Activated CD8-positive, alpha-beta T cell treated with anti-CD3 and anti-CD28 coated beads, Interleukin-2, amount 10 ng/mL, durations not matched to agents 7 days and 5 days (primary cell): ENCODE measurements at regions not wholly inside any gene's neighbourhood (a gene's known extent, or its start where the extent isn't known, plus 50 kb on each side); places are given as distances from the start of the nearest gene placed in this dataset.
"Not testable (repeated sequence)": the region's sequence is repeated elsewhere in the genome, so short reads cannot be mapped to it uniquely, and the experiment has no call there.

Experiments used
- ATAC-seq: fragments of 150-1000 bp; cut with Tn5 transposase; one replicate; pipeline ENCODE4 v1.10.0; 2021; ENCODE audit warnings: moderate library complexity
- CTCF ChIA-PET: fragments of 350-600 bp; sonication (Branson Sonifier 250); formaldehyde crosslinking; loops from one replicate; lab custom pipeline; 2021; ENCODE audit warnings: antibody characterized with exemption; lab: Charles Lee
- POLR2A ChIA-PET: fragments of 350-600 bp; sonication (Branson Sonifier 250); formaldehyde crosslinking; loops from one replicate; lab custom pipeline; 2021; ENCODE audit warnings: antibody characterized with exemption; lab: Charles Lee
- DNase-seq: peaks from one replicate; pipeline ENCODE4 v3.0.0-alpha.2; 2020
- H3K27ac Mint-ChIP-seq: one replicate; pipeline ENCODE4 v1.8.0; 2021; ENCODE audit warnings: mild to moderate bottlenecking, mixed read lengths
- H3K27me3 Mint-ChIP-seq: one replicate; pipeline ENCODE4 v1.8.0; 2021; ENCODE audit warnings: low read depth, mixed read lengths
- H3K36me3 Mint-ChIP-seq: one replicate; pipeline ENCODE4 v1.8.0; 2021; ENCODE audit warnings: low read depth, mixed read lengths
- H3K4me1 Mint-ChIP-seq: one replicate; pipeline ENCODE4 v1.8.0; 2021; ENCODE audit warnings: low read depth, mixed read lengths
- H3K4me3 Mint-ChIP-seq: one replicate; pipeline ENCODE4 v1.8.0; 2021; ENCODE audit warnings: mild to moderate bottlenecking, mixed read lengths
- H3K9me3 Mint-ChIP-seq: one replicate; pipeline ENCODE4 v1.8.0; 2022; ENCODE audit warnings: mixed read lengths; ENCODE audit not compliant: insufficient read depth

GRCh38 chr13:87129602-87130300 is 541.4 kb upstream of the SLITRK5 start:
- Mint-ChIP-seq H3K4me3 (no peak overlapping the region), H3K4me1 (no peaks in the 10 kb centered on the region), H3K27me3 (no peaks in the 10 kb centered on the region), H3K9me3 (no peaks in the 10 kb centered on the region), H3K36me3 (no peaks in the 10 kb centered on the region), H3K27ac (no peak overlapping the region)
- ATAC-seq (no peak), DNase-seq (no peak)
- ChIA-PET CTCF (no interaction called here), POLR2A (no interaction called here)

GRCh38 chr13:87130423-87130822 is 540.7 kb upstream of the SLITRK5 start:
- no peaks in the 10 kb centered on the region for H3K27me3 Mint-ChIP-seq
- CTCF ChIA-PET, result no interaction called here
- no peak for ATAC-seq

GRCh38 chr13:87131611-87132010 is 539.6 kb upstream of the SLITRK5 start:
- H3K4me1 Mint-ChIP-seq, result no peaks in the 10 kb centered on the region
- CTCF ChIA-PET, result no interaction called here
- POLR2A ChIA-PET, result no interaction called here
- no peaks in the 10 kb centered on the region for H3K27me3 Mint-ChIP-seq
- DNase-seq (no peak), ATAC-seq (no peak)
- no peak overlapping the region for H3K27ac Mint-ChIP-seq
- no peak overlapping the region for H3K4me3 Mint-ChIP-seq
- H3K9me3 Mint-ChIP-seq, result no peaks in the 10 kb centered on the region
- H3K36me3 Mint-ChIP-seq, result no peaks in the 10 kb centered on the region

More at GRCh38 chr13:87130423-87130822, 540.7 kb upstream of the SLITRK5 start:
- H3K4me1 Mint-ChIP-seq, result no peaks in the 10 kb centered on the region
- no peaks in the 10 kb centered on the region for H3K36me3 Mint-ChIP-seq
- no peak overlapping the region for H3K27ac Mint-ChIP-seq
- DNase-seq, result no peak
- H3K4me3 Mint-ChIP-seq, result no peak overlapping the region
- POLR2A ChIA-PET, result no interaction called here
- no peaks in the 10 kb centered on the region for H3K9me3 Mint-ChIP-seq

- ChIA-PET POLR2A (no interaction called here), CTCF (no interaction called here)
- no peaks in the 10 kb centered on the region for H3K27me3 Mint-ChIP-seq
- no peaks in the 10 kb centered on the region for H3K36me3 Mint-ChIP-seq
- H3K4me1 Mint-ChIP-seq, result no peaks in the 10 kb centered on the region
- no peaks in the 10 kb centered on the region for H3K9me3 Mint-ChIP-seq
- ATAC-seq (no peak), DNase-seq (no peak)
- no peak overlapping the region for H3K4me3 Mint-ChIP-seq
- no peak overlapping the region for H3K27ac Mint-ChIP-seq
These were observed 532.3 kb upstream of the SLITRK5 start for GRCh38 chr13:87138866-87139265.

- Mint-ChIP-seq H3K4me3 (no peak overlapping the region), H3K27me3 (no peaks in the 10 kb centered on the region), H3K4me1 (no peaks in the 10 kb centered on the region), H3K9me3 (no peaks in the 10 kb centered on the region), H3K36me3 (no peaks in the 10 kb centered on the region), H3K27ac (no peak overlapping the region)
- ATAC-seq (no peak), DNase-seq (no peak)
- ChIA-PET CTCF (no interaction called here), POLR2A (no interaction called here)
These were observed 524.1 kb upstream of the SLITRK5 start for GRCh38 chr13:87147076-87147475.

- ATAC-seq, result no peak
- POLR2A ChIA-PET, result no interaction called here
- no peaks in the 10 kb centered on the region for H3K4me1 Mint-ChIP-seq
- no peaks in the 10 kb centered on the region for H3K27me3 Mint-ChIP-seq
- H3K9me3 Mint-ChIP-seq, result no peaks in the 10 kb centered on the region
- H3K4me3 Mint-ChIP-seq, result no peak overlapping the region
- CTCF ChIA-PET, result no interaction called here
- H3K27ac Mint-ChIP-seq, result no peak overlapping the region
- DNase-seq, result no peak
- H3K36me3 Mint-ChIP-seq, result no peaks in the 10 kb centered on the region
These were observed 517.8 kb upstream of the SLITRK5 start for GRCh38 chr13:87153371-87153770.

- H3K27me3 Mint-ChIP-seq, result no peaks in the 10 kb centered on the region
- H3K27ac Mint-ChIP-seq, result no peak overlapping the region
- DNase-seq, result no peak
- H3K4me1 Mint-ChIP-seq, result no peaks in the 10 kb centered on the region
- H3K9me3 Mint-ChIP-seq, result peaks cover 4% of the 10 kb centered on the region
- no peak for ATAC-seq
- ChIA-PET CTCF (no interaction called here), POLR2A (no interaction called here)
- no peaks in the 10 kb centered on the region for H3K36me3 Mint-ChIP-seq
- no peak overlapping the region for H3K4me3 Mint-ChIP-seq
These were observed 504.8 kb upstream of the SLITRK5 start for GRCh38 chr13:87166348-87166747.

GRCh38 chr13:87168390-87168789 is 502.8 kb upstream of the SLITRK5 start:
- ATAC-seq (no peak), DNase-seq (no peak)
- no peak overlapping the region for H3K4me3 Mint-ChIP-seq
- no peaks in the 10 kb centered on the region for H3K27me3 Mint-ChIP-seq
- H3K36me3 Mint-ChIP-seq, result no peaks in the 10 kb centered on the region
- no peaks in the 10 kb centered on the region for H3K4me1 Mint-ChIP-seq
- no peak overlapping the region for H3K27ac Mint-ChIP-seq
- POLR2A ChIA-PET, result no interaction called here
- H3K9me3 Mint-ChIP-seq, result no peaks in the 10 kb centered on the region
- CTCF ChIA-PET, result no interaction called here

GRCh38 chr13:87169337-87169736 is 501.8 kb upstream of the SLITRK5 start:
- DNase-seq (no peak), ATAC-seq (no peak)
- Mint-ChIP-seq H3K36me3 (no peaks in the 10 kb centered on the region), H3K4me1 (no peaks in the 10 kb centered on the region), H3K4me3 (no peak overlapping the region), H3K9me3 (no peaks in the 10 kb centered on the region), H3K27me3 (no peaks in the 10 kb centered on the region), H3K27ac (no peak overlapping the region)
- ChIA-PET CTCF (no interaction called here), POLR2A (no interaction called here)

- no peaks in the 10 kb centered on the region for H3K27me3 Mint-ChIP-seq
- H3K4me3 Mint-ChIP-seq, result no peak overlapping the region
- ATAC-seq (no peak), DNase-seq (no peak)
- H3K27ac Mint-ChIP-seq, result no peak overlapping the region
- H3K36me3 Mint-ChIP-seq, result no peaks in the 10 kb centered on the region
- no peaks in the 10 kb centered on the region for H3K9me3 Mint-ChIP-seq
- ChIA-PET CTCF (no interaction called here), POLR2A (no interaction called here)
- H3K4me1 Mint-ChIP-seq, result no peaks in the 10 kb centered on the region
These were observed 498.9 kb upstream of the SLITRK5 start for GRCh38 chr13:87172166-87172835.

- DNase-seq, H3K4me1 Mint-ChIP-seq, H3K4me3 Mint-ChIP-seq, H3K36me3 Mint-ChIP-seq, ATAC-seq, POLR2A ChIA-PET, H3K27ac Mint-ChIP-seq, CTCF ChIA-PET, H3K27me3 Mint-ChIP-seq, H3K9me3 Mint-ChIP-seq: not testable (repeated sequence)
These were observed 486.0 kb upstream of the SLITRK5 start for GRCh38 chr13:87185138-87185537.

- H3K36me3 Mint-ChIP-seq, H3K4me3 Mint-ChIP-seq, POLR2A ChIA-PET, ATAC-seq, H3K9me3 Mint-ChIP-seq, H3K27ac Mint-ChIP-seq, DNase-seq, H3K27me3 Mint-ChIP-seq, CTCF ChIA-PET, H3K4me1 Mint-ChIP-seq: not testable (repeated sequence)
These were observed 484.5 kb upstream of the SLITRK5 start for GRCh38 chr13:87186647-87187046.
